GM06990 (cell line): ENCODE measurements at regions not wholly inside any gene's neighbourhood (a gene's known extent, or its start where the extent isn't known, plus 50 kb on each side); places are given as distances from the start of the nearest gene placed in this dataset.

Experiments
- DNase-seq: peaks from one replicate; pipeline ENCODE4 v3.0.0-alpha.2; 2011; ENCODE audit not compliant: insufficient read length; ENCODE audit errors: extremely low read depth
- H3K27me3 ChIP-seq: replicated peaks from 2 replicates; pipeline ENCODE4 v1.6.0; 2011; ENCODE audit warnings: low read length; ENCODE audit not compliant: control insufficient read depth, insufficient read depth
- H3K36me3 ChIP-seq: 2 replicates; pipeline ENCODE4 v1.5.1; 2011; ENCODE audit warnings: low read length; ENCODE audit not compliant: control insufficient read depth, insufficient read depth
- H3K4me3 ChIP-seq: replicated peaks from 2 replicates; pipeline ENCODE4 v1.5.1; 2011; ENCODE audit warnings: low read depth, mild to moderate bottlenecking, control low read depth, low read length
- CTCF ChIP-seq: IDR thresholded peaks from 2 replicates; pipeline ENCODE4 v1.5.1; 2011; ENCODE audit warnings: low read length, control low read depth, mild to moderate bottlenecking, inconsistent platforms; ENCODE audit not compliant: insufficient read depth, poor library complexity, severe bottlenecking

GRCh38 chr6:100130630-100131029 is 136.6 kb upstream of the MCHR2 start:
- DNase-seq = no peak
- H3K36me3 ChIP-seq = no peaks in the 10 kb centered on the region
- TF ChIP-seq CTCF = no peak
- no peak overlapping the region for H3K4me3 ChIP-seq
- H3K27me3 ChIP-seq = no peaks in the 10 kb centered on the region; the same call in 1 of the 2 replicates

- H3K36me3 ChIP-seq = no peaks in the 10 kb centered on the region
- peak; percentile 15 for DNase-seq
- TF ChIP-seq CTCF = no peak
- no peak overlapping the region for H3K4me3 ChIP-seq
- no peaks in the 10 kb centered on the region; the same call in none of the 2 replicates for H3K27me3 ChIP-seq
Measured at GRCh38 chr6:100126790-100127484, 132.9 kb upstream of the MCHR2 start.

- Histone ChIP-seq H3K36me3 (no peaks in the 10 kb centered on the region), H3K27me3 (no peaks in the 10 kb centered on the region; the same call in 1 of the 2 replicates), H3K4me3 (no peak overlapping the region)
- no peak for TF ChIP-seq CTCF
- no peak for DNase-seq
Measured at GRCh38 chr6:100121854-100122609, 128.0 kb upstream of the MCHR2 start.

GRCh38 chr6:100119261-100119660 is 125.2 kb upstream of the MCHR2 start:
- TF ChIP-seq CTCF = no peak
- Histone ChIP-seq H3K27me3 (no peaks in the 10 kb centered on the region; the same call in 1 of the 2 replicates), H3K4me3 (no peak overlapping the region), H3K36me3 (no peaks in the 10 kb centered on the region)
- no peak for DNase-seq

GRCh38 chr6:100118301-100118700 is 124.3 kb upstream of the MCHR2 start:
- H3K27me3 ChIP-seq = no peaks in the 10 kb centered on the region; the same call in 1 of the 2 replicates
- H3K36me3 ChIP-seq = no peaks in the 10 kb centered on the region
- TF ChIP-seq CTCF = no peak
- H3K4me3 ChIP-seq = no peak overlapping the region
- DNase-seq = no peak
